ENCODE measurements at regions not wholly inside any gene's neighbourhood (a gene's known extent, or its start where the extent isn't known, plus 50 kb on each side); places are given as distances from the start of the nearest gene placed in this dataset.

DNA sequence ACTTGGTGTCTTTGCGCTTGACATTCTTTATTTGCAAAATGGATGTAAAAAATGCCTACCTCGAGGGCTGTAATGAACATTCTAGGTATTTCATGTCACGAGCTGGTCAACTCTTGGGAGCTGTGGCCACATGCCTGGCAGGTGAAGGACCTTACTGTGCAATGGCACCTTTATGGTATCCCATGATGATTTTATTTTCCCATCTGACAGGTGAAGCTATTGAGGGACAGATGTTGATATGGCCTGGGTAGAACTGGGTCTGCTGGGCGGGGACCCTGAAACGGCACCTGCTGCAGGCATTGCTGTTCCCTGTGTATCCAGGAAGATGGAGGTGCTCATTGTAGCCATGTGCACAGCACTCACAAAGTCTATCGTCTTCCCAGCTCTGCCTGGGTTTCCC is 332.2 kb downstream of the TEX29 start:
- WGBS, 2 donors = 82 to 87% methylated on average over 6 of the region's 6 CpGs
- H3K4me1 ChIP-seq (ENCODE audit: control insufficient read depth in 1 of 2, insufficient read depth in 2 of 2, low read length in 2 of 2) = no peaks in the 10 kb centered on the region
- intact Hi-C loops (cut with DNase I) = no loop called here
- H3K4me3 ChIP-seq (ENCODE audit: low read length in 2 of 2) = no peak overlapping the region
- peaks cover 0 to 2% of the 10 kb centered on the region in 2 donors for H3K27me3 ChIP-seq (ENCODE audit: control insufficient read depth in 1 of 2, insufficient read depth in 2 of 2, low read length in 1 of 2)
- no peak overlapping the region for H3K27ac ChIP-seq (ENCODE audit: low read depth in 1 of 2, low read length in 2 of 2)
- DNase-seq (no peak), ATAC-seq (ENCODE audit: low FRiP score) (no peak)
- peaks cover 2% of the 10 kb centered on the region for H3K9me3 ChIP-seq (ENCODE audit: control insufficient read depth, low read length)
- no peaks in the 10 kb centered on the region for H3K36me3 ChIP-seq (ENCODE audit: control insufficient read depth in 1 of 2, insufficient read depth in 2 of 2, low read length in 1 of 2)

DNA sequence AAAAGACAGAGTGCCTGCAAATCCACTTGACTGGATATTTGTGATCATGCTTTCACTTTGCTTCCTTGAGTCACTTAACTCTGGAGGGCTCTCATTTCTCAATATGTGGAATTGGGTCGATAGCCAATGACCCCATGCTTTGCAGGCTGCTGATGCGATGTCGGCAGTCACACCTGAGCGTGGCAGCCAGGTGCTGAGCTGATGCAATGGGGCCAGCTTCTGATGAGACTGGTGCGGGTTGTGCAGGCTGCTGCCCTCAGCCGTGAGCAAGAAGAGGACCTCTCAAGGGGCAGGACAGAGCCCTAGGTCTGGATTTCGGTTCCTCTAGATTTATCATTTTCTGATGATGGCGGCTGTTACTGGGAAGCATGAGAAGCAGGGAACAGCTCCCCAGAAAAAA is 334.1 kb downstream of the TEX29 start:
- H3K9me3 ChIP-seq (ENCODE audit: control insufficient read depth, low read length) = peaks cover 2% of the 10 kb centered on the region
- H3K27ac ChIP-seq (ENCODE audit: low read depth in 1 of 2, low read length in 2 of 2) = no peak overlapping the region
- H3K4me1 ChIP-seq (ENCODE audit: control insufficient read depth in 1 of 2, insufficient read depth in 2 of 2, low read length in 2 of 2) = no peaks in the 10 kb centered on the region
- 88 to 89% methylated on average over 8 of the region's 8 CpGs for WGBS, 2 donors
- H3K27me3 ChIP-seq (ENCODE audit: control insufficient read depth in 1 of 2, insufficient read depth in 2 of 2, low read length in 1 of 2) = peaks cover 0 to 2% of the 10 kb centered on the region in 2 donors
- intact Hi-C loops (cut with DNase I) = no loop called here
- H3K36me3 ChIP-seq (ENCODE audit: control insufficient read depth in 1 of 2, insufficient read depth in 2 of 2, low read length in 1 of 2) = no peaks in the 10 kb centered on the region
- ATAC-seq (ENCODE audit: low FRiP score) (no peak), DNase-seq (no peak)
- no peak overlapping the region for H3K4me3 ChIP-seq (ENCODE audit: low read length in 2 of 2)

DNA sequence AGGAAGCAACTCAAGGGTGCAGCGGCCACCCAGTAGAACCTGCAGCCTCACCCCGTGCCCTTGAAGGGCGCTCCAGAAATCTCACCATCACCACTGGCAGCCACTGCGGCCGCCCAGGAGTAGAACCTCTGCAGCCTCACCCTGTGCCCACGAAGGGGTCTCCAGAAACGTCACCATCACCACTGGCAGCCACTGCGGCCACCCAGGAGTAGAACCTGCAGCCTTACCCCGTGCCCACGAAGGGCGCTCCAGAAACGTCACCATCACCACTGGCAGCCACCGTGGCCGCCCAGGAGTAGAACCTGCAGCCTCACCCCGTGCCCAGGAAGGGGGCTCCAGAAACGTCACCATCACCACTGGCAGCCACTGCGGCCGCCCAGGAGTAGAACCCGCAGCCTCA is 336.0 kb downstream of the TEX29 start:
- DNase-seq (no peak), ATAC-seq (ENCODE audit: low FRiP score) (no peak)
- WGBS, 2 donors = 89 to 90% methylated on average over 19 of the region's 19 CpGs
- Histone ChIP-seq H3K27ac (ENCODE audit: low read depth in 1 of 2, low read length in 2 of 2) (no peak overlapping the region), H3K9me3 (ENCODE audit: control insufficient read depth, low read length) (peaks cover 2% of the 10 kb centered on the region), H3K4me3 (ENCODE audit: low read length in 2 of 2) (no peak overlapping the region), H3K27me3 (ENCODE audit: control insufficient read depth in 1 of 2, insufficient read depth in 2 of 2, low read length in 1 of 2) (peaks cover 0 to 2% of the 10 kb centered on the region in 2 donors), H3K4me1 (ENCODE audit: control insufficient read depth in 1 of 2, insufficient read depth in 2 of 2, low read length in 2 of 2) (no peaks in the 10 kb centered on the region), H3K36me3 (ENCODE audit: control insufficient read depth in 1 of 2, insufficient read depth in 2 of 2, low read length in 1 of 2) (no peaks in the 10 kb centered on the region)
- intact Hi-C loops (cut with DNase I) = no loop called here

DNA sequence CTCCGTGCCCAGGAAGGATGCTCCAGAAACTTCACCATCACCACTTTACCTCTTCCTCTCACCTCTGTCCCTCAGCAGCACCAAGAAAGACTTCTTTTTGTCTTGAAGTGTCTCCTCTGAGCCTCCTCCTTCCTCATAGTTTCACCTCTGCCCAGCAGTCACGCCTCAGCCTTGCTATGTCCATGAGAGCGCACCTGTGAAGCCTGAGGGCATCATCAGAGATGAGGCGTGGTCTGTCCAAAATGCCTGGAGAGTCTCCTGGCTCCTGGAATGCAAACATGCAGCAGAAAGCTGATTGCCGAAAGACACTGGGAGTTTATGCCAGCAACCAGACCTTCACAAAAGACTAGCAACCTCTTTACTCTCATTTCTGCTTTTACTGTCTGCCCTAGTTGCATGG is 336.6 kb downstream of the TEX29 start:
- Histone ChIP-seq H3K36me3 (ENCODE audit: control insufficient read depth in 1 of 2, insufficient read depth in 2 of 2, low read length in 1 of 2) (no peaks in the 10 kb centered on the region), H3K4me1 (ENCODE audit: control insufficient read depth in 1 of 2, insufficient read depth in 2 of 2, low read length in 2 of 2) (no peaks in the 10 kb centered on the region), H3K4me3 (ENCODE audit: low read length in 2 of 2) (no peak overlapping the region), H3K27me3 (ENCODE audit: control insufficient read depth in 1 of 2, insufficient read depth in 2 of 2, low read length in 1 of 2) (peaks cover 0 to 2% of the 10 kb centered on the region in 2 donors), H3K9me3 (ENCODE audit: control insufficient read depth, low read length) (peaks cover 2% of the 10 kb centered on the region), H3K27ac (ENCODE audit: low read depth in 1 of 2, low read length in 2 of 2) (no peak overlapping the region)
- DNase-seq = no peak
- ATAC-seq (ENCODE audit: low FRiP score) = no peak
- 89 to 93% methylated on average over 5 of the region's 5 CpGs for WGBS, 2 donors
- intact Hi-C loops (cut with DNase I) = no loop called here

DNA sequence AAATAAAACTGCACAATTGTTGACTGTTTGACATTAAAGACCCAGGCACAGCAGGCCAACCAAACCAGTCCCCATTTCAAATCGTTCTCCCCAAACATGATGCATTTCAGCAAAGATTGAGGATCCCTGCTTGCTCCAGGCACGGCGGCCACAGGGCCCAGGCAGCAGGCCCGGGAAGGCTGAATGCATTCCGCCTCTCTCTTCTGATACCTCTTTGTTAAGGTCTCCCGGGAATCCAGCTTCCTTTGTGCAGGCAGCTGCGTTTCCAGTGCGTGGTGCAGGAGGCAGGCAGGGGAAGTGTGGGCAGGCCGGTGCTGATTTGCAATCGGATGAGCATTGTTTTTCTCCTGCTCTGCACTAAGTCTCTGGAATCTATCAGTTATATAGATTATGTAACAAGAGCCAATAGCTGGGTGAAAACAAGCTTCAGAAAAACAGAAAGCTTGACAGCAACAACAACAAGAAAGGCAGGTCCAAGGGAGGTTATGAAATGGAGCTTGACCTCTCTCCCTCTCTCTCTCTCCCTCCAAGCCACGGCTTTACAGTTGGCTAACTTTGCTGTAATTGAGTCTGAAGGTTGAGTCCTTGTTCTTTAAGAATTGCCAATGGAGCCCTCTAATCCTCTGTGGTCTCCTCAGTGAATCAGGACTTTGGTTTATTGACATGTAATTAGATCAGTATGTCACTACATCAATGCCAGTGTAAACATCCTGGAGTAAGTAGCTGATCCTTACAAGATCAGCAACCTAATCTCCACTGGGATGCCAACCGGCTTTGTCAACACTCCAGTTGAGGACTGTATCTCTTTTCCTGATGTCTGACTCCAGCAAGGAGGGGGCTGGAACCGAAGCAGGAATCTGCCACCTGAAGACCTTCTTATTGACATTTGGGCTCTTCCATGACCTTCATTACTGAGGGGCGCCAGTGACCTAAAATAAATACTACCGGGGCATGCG is 338.0 kb downstream of the TEX29 start:
- Histone ChIP-seq H3K4me1 (ENCODE audit: control insufficient read depth in 1 of 2, insufficient read depth in 2 of 2, low read length in 2 of 2) (no peaks in the 10 kb centered on the region), H3K27me3 (ENCODE audit: control insufficient read depth in 1 of 2, insufficient read depth in 2 of 2, low read length in 1 of 2) (peaks cover 0 to 2% of the 10 kb centered on the region in 2 donors), H3K27ac (ENCODE audit: low read depth in 1 of 2, low read length in 2 of 2) (no peak overlapping the region), H3K36me3 (ENCODE audit: control insufficient read depth in 1 of 2, insufficient read depth in 2 of 2, low read length in 1 of 2) (no peaks in the 10 kb centered on the region), H3K9me3 (ENCODE audit: control insufficient read depth, low read length) (peaks cover 2% of the 10 kb centered on the region), H3K4me3 (ENCODE audit: low read length in 2 of 2) (no peak overlapping the region)
- intact Hi-C loops (cut with DNase I) = no loop called here
- DNase-seq (no peak), ATAC-seq (ENCODE audit: low FRiP score) (no peak)
- 24 to 32% methylated on average over 16 of the region's 16 CpGs for WGBS, 2 donors

DNA sequence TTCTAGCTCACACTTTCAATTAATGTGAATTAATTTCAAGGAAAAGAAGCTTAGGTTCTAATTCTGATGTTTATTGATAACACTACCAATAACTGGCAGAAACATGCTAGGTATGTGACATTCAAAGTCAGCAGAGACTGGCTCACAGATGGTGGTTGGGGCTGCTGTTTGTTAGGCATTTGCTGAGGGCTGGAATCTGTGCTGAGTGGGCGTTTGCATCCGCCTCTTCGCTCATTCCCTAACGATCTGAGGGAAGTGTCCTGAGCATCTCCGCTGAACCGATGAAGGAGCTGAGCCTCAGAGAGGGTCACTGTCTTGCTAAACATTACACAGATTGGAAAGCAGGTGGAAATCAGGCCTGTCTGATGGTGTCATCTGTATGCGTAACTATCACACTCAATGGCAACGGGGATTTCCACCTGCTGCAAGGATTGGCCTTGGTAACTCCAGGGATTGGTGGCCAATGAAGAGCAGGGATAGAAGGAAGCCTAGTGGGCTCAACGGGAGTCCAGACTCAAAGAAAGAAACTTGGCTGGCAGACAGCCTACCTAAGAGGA is 338.9 kb downstream of the TEX29 start:
- DNase-seq (no peak), ATAC-seq (ENCODE audit: low FRiP score) (no peak)
- WGBS, 2 donors = 66 to 74% methylated on average over 9 of the region's 9 CpGs
- Histone ChIP-seq H3K4me3 (ENCODE audit: low read length in 2 of 2) (no peak overlapping the region), H3K4me1 (ENCODE audit: control insufficient read depth in 1 of 2, insufficient read depth in 2 of 2, low read length in 2 of 2) (no peaks in the 10 kb centered on the region), H3K9me3 (ENCODE audit: control insufficient read depth, low read length) (peaks cover 2% of the 10 kb centered on the region), H3K27ac (ENCODE audit: low read depth in 1 of 2, low read length in 2 of 2) (no peak overlapping the region), H3K27me3 (ENCODE audit: control insufficient read depth in 1 of 2, insufficient read depth in 2 of 2, low read length in 1 of 2) (no peaks in the 10 kb centered on the region), H3K36me3 (ENCODE audit: control insufficient read depth in 1 of 2, insufficient read depth in 2 of 2, low read length in 1 of 2) (no peaks in the 10 kb centered on the region)
- intact Hi-C loops (cut with DNase I) = no loop called here

DNA sequence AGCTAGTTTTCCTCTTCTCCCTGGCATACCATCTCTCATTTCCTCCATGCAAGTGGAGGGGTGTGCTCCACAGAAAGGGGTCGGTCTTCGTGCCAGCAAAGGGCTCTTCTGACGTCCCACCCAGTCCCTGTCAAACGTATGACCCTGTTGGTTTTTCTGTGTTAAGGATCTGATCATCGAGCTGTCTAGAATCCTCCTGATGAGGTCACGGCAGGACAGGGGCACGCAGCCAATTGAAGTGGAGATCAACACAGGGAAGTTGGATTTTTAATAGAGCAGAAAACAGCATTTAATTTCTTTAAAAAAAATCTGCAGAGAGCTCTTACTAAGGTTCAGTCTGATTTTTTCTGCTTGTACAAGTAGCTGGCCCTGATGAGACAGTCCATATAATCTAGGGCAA is 339.4 kb downstream of the TEX29 start:
- H3K36me3 ChIP-seq (ENCODE audit: control insufficient read depth in 1 of 2, insufficient read depth in 2 of 2, low read length in 1 of 2) = no peaks in the 10 kb centered on the region
- H3K9me3 ChIP-seq (ENCODE audit: control insufficient read depth, low read length) = no peaks in the 10 kb centered on the region
- no peaks in the 10 kb centered on the region for H3K4me1 ChIP-seq (ENCODE audit: control insufficient read depth in 1 of 2, insufficient read depth in 2 of 2, low read length in 2 of 2)
- DNase-seq (no peak), ATAC-seq (ENCODE audit: low FRiP score) (no peak)
- H3K4me3 ChIP-seq (ENCODE audit: low read length in 2 of 2) = no peak overlapping the region
- no peak overlapping the region for H3K27ac ChIP-seq (ENCODE audit: low read depth in 1 of 2, low read length in 2 of 2)
- no peaks in the 10 kb centered on the region for H3K27me3 ChIP-seq (ENCODE audit: control insufficient read depth in 1 of 2, insufficient read depth in 2 of 2, low read length in 1 of 2)
- intact Hi-C loops (cut with DNase I) = no loop called here
- 75% methylated on average over 7 of the region's 7 CpGs for WGBS, 2 donors

DNA sequence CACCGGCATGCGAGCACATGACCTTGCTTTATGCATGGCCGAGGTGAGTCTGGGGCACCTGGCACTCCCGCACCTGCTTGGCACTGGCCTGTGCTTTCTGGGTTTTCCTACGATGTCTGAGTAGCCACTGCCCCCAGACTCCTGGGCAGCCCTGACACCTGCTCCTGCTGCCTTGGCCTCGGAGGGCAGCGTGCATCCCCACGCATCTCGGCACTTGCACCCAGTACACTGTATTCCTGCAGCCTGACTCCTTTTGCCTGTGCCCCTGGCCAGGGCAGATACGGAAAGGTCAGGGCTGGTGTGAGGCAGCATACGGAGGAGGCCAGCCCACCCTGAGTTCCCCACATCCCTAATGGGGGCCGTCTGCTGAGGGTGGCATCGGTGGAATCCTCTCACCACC is 340.6 kb downstream of the TEX29 start:
- H3K36me3 ChIP-seq (ENCODE audit: control insufficient read depth in 1 of 2, insufficient read depth in 2 of 2, low read length in 1 of 2) = no peaks in the 10 kb centered on the region
- no peaks in the 10 kb centered on the region for H3K27me3 ChIP-seq (ENCODE audit: control insufficient read depth in 1 of 2, insufficient read depth in 2 of 2, low read length in 1 of 2)
- H3K27ac ChIP-seq (ENCODE audit: low read depth in 1 of 2, low read length in 2 of 2) = no peak overlapping the region
- H3K9me3 ChIP-seq (ENCODE audit: control insufficient read depth, low read length) = no peaks in the 10 kb centered on the region
- no peaks in the 10 kb centered on the region for H3K4me1 ChIP-seq (ENCODE audit: control insufficient read depth in 1 of 2, insufficient read depth in 2 of 2, low read length in 2 of 2)
- ATAC-seq (ENCODE audit: low FRiP score) = no peak
- H3K4me3 ChIP-seq (ENCODE audit: low read length in 2 of 2) = no peak overlapping the region
- intact Hi-C loops (cut with DNase I) = no loop called here
- no peak for DNase-seq
- 79 to 88% methylated on average over 13 of the region's 13 CpGs for WGBS, 2 donors

DNA sequence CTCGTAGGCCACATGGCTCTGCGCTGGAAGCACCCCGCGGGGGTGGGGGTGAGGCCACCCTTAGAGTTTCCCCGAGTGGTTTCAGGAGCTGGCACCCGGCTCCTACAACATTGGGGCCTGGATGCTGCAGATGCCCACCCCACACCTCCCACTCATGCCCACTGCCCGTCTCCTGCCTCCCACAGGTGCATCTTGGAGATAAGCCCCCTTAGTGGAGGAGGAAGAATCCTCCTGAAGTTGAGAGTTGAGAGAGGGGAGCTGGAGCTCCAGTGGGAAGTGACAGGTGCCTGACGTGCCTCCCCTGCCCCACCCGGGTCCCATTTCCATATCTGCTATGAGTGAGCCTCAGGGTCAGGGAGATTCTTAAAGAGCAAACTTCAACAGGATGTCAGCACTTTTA is 341.3 kb downstream of the TEX29 start:
- H3K9me3 ChIP-seq (ENCODE audit: control insufficient read depth, low read length) = no peaks in the 10 kb centered on the region
- intact Hi-C loops (cut with DNase I) = no loop called here
- no peaks in the 10 kb centered on the region for H3K4me1 ChIP-seq (ENCODE audit: control insufficient read depth in 1 of 2, insufficient read depth in 2 of 2, low read length in 2 of 2)
- ATAC-seq (ENCODE audit: low FRiP score) (no peak), DNase-seq (no peak)
- 89 to 92% methylated on average over 9 of the region's 9 CpGs for WGBS, 2 donors
- H3K27ac ChIP-seq (ENCODE audit: low read depth in 1 of 2, low read length in 2 of 2) = no peak overlapping the region
- no peaks in the 10 kb centered on the region for H3K27me3 ChIP-seq (ENCODE audit: control insufficient read depth in 1 of 2, insufficient read depth in 2 of 2, low read length in 1 of 2)
- no peaks in the 10 kb centered on the region for H3K36me3 ChIP-seq (ENCODE audit: control insufficient read depth in 1 of 2, insufficient read depth in 2 of 2, low read length in 1 of 2)
- no peak overlapping the region for H3K4me3 ChIP-seq (ENCODE audit: low read length in 2 of 2)

Measured in aorta (tissue), 5 donors.